GM12864 (cell line): ENCODE measurements at regions not wholly inside any gene's neighbourhood (a gene's known extent, or its start where the extent isn't known, plus 50 kb on each side); places are given as distances from the start of the nearest gene placed in this dataset.

Experiments used
- DNase-seq: peaks from one replicate; pipeline ENCODE4 v3.0.0-alpha.2; 2011; ENCODE audit warnings: low read depth
- H3K4me3 ChIP-seq: 2 replicates; pipeline ENCODE4 v1.5.1; 2011; ENCODE audit warnings: mild to moderate bottlenecking, low read depth, low read length, control low read depth
- CTCF ChIP-seq: IDR thresholded peaks from 2 replicates; pipeline ENCODE4 v1.5.1; 2011; ENCODE audit warnings: low read depth, mild to moderate bottlenecking, moderate library complexity, low read length, control low read depth, inconsistent platforms; ENCODE audit errors: missing control alignments

GRCh38 chr7:25712500-25712899 is 439.5 kb upstream of the NFE2L3 start:
- TF ChIP-seq CTCF = no peak
- H3K4me3 ChIP-seq = no peak overlapping the region
- DNase-seq = no peak

GRCh38 chr7:25714013-25714412 is 438.0 kb upstream of the NFE2L3 start:
- TF ChIP-seq CTCF = no peak
- no peak for DNase-seq

GRCh38 chr7:25716421-25716820 is 435.6 kb upstream of the NFE2L3 start:
- no peak for TF ChIP-seq CTCF
- DNase-seq = no peak
- no peak overlapping the region for H3K4me3 ChIP-seq

More at GRCh38 chr7:25714013-25714412, 438.0 kb upstream of the NFE2L3 start:
- H3K4me3 ChIP-seq = no peak overlapping the region

- no peak for DNase-seq
- no peak overlapping the region for H3K4me3 ChIP-seq
- TF ChIP-seq CTCF = no peak
Measured at GRCh38 chr7:25718596-25718995, 433.4 kb upstream of the NFE2L3 start.

- no peak for TF ChIP-seq CTCF
Measured at GRCh38 chr7:25719190-25719896, 432.7 kb upstream of the NFE2L3 start.

GRCh38 chr7:25720427-25720826 is 431.6 kb upstream of the NFE2L3 start:
- H3K4me3 ChIP-seq = no peak overlapping the region
- peak; percentile 72 for TF ChIP-seq CTCF
- no peak for DNase-seq

More at GRCh38 chr7:25719190-25719896, 432.7 kb upstream of the NFE2L3 start:
- no peak overlapping the region for H3K4me3 ChIP-seq
- DNase-seq = no peak

GRCh38 chr7:25722856-25723255 is 429.1 kb upstream of the NFE2L3 start:
- DNase-seq = no peak
- no peak for TF ChIP-seq CTCF
- H3K4me3 ChIP-seq = no peak overlapping the region
